H1 (cell line): ENCODE measurements at regions not wholly inside any gene's neighbourhood (a gene's known extent, or its start where the extent isn't known, plus 50 kb on each side); places are given as distances from the start of the nearest gene placed in this dataset.

ENCODE experiments used
- CTCF ChIA-PET: fragments of 300-600 bp; sonication (Branson Sonifier 250); formaldehyde crosslinking; loops from one replicate; lab custom pipeline; 2021; ENCODE audit not compliant: partially characterized antibody; lab: Charles Lee
- POLR2A ChIA-PET: fragments of 300-600 bp; sonication (Branson Sonifier 250); formaldehyde crosslinking; loops from one replicate; lab custom pipeline; 2021; ENCODE audit warnings: inconsistent platforms; ENCODE audit not compliant: partially characterized antibody; lab: Charles Lee
- DNase-seq, 2 experiments: peaks; one replicate each; pipeline versions ENCODE4 v3.0.0 to v3.0.0-alpha.2; 2010 to 2022; ENCODE audit warnings: low spot score in 2 of 2, low read depth in 1 of 2, mixed read lengths in 1 of 2
- FAIRE-seq: peaks from 2 replicates; lab custom pipeline; 2011; peaks lifted over from hg19 to GRCh38; lab: Jason Lieb, UNC
- H2AFZ ChIP-seq: 2 replicates; pipeline ENCODE4 v1.8.1; 2012; ENCODE audit warnings: low read length, inconsistent platforms
- H2AK5ac ChIP-seq: 2 replicates; pipeline ENCODE4 v1.6.1; 2013; ENCODE audit warnings: low read depth, low read length
- H2BK120ac ChIP-seq: replicated peaks from 2 replicates; pipeline ENCODE3; 2013; ENCODE audit warnings: low read depth, low read length, inconsistent platforms
- H2BK12ac ChIP-seq: 2 replicates; pipeline ENCODE4 v1.6.1; 2013; ENCODE audit warnings: low read depth, low read length
- H2BK15ac ChIP-seq: 2 replicates; pipeline ENCODE4 v1.6.1; 2013; ENCODE audit warnings: low read length
- H2BK20ac ChIP-seq: 2 replicates; pipeline ENCODE4 v1.6.1; 2013; ENCODE audit warnings: low read length
- H2BK5ac ChIP-seq: 2 replicates; pipeline ENCODE4 v1.6.1; 2013; ENCODE audit warnings: low read depth, low read length
- H3K14ac ChIP-seq: 2 replicates; pipeline ENCODE4 v1.6.1; 2013; ENCODE audit warnings: inconsistent platforms; ENCODE audit not compliant: insufficient read length
- H3K18ac ChIP-seq: 2 replicates; pipeline ENCODE4 v1.6.1; 2013; ENCODE audit warnings: low read length; ENCODE audit errors: extremely low read depth
- H3K23ac ChIP-seq: 2 replicates; pipeline ENCODE4 v1.6.1; 2013; ENCODE audit warnings: inconsistent platforms; ENCODE audit not compliant: insufficient read length
- H3K23me2 ChIP-seq: 2 replicates; pipeline ENCODE4 v1.6.1; 2013; ENCODE audit warnings: low read depth, low read length
- H3K27ac ChIP-seq: 2 replicates; pipeline ENCODE4 v1.6.1; 2011; ENCODE audit warnings: low read depth, low read length, inconsistent platforms
- H3K27me3 ChIP-seq, 4 experiments: replicated peaks in 1 of 4; 1 replicate in 1 of 4; 2 replicates in 3 of 4; pipeline versions ENCODE4 v1.6.1 to v1.8.1; 2011 to 2013; ENCODE audit warnings: low read length in 3 of 4, mild to moderate bottlenecking in 3 of 4, inconsistent platforms in 2 of 4, mixed read lengths in 2 of 4, moderate library complexity in 1 of 4; ENCODE audit not compliant: control insufficient read depth in 3 of 4, insufficient read depth in 3 of 4; ENCODE audit errors: extremely low read depth in 1 of 4
- H3K36me3 ChIP-seq, 4 experiments: 2 replicates each; pipeline versions ENCODE4 v1.6.1 to v1.8.1; 2011 to 2013; ENCODE audit warnings: mild to moderate bottlenecking in 4 of 4, low read length in 3 of 4, moderate library complexity in 2 of 4, control low read depth in 1 of 4, inconsistent platforms in 1 of 4; ENCODE audit not compliant: insufficient read depth in 4 of 4, control insufficient read depth in 2 of 4
- H3K4ac ChIP-seq: replicated peaks from 2 replicates; pipeline ENCODE3; 2013; ENCODE audit warnings: low read length, low read depth, mixed read lengths, inconsistent platforms; ENCODE audit not compliant: insufficient read length
- H3K4me1 ChIP-seq, 4 experiments: replicated peaks in 1 of 4; 1 replicate in 1 of 4; 2 replicates in 3 of 4; pipeline versions ENCODE4 v1.6.1 to v1.8.1; 2011 to 2013; ENCODE audit warnings: low read length in 3 of 4, inconsistent platforms in 2 of 4, mixed read lengths in 1 of 4; ENCODE audit not compliant: insufficient read depth in 4 of 4, control insufficient read depth in 3 of 4
- H3K4me2 ChIP-seq, 2 experiments: 2 replicates each; pipeline versions ENCODE4 v1.6.1 to v1.8.1; 2011 to 2013; ENCODE audit warnings: low read depth in 2 of 2, low read length in 2 of 2, control low read depth in 1 of 2, inconsistent platforms in 1 of 2, mild to moderate bottlenecking in 1 of 2; ENCODE audit not compliant: insufficient read depth in 1 of 2
- H3K4me3 ChIP-seq, 4 experiments: fragments of 200-600, 300-600 bp in 1 of 4; sonication (generic), shearing (Covaris generic), sonication (Bioruptor Twin) in 1 of 4; 2 replicates each; pipeline versions ENCODE4 v1.5.1 to v1.8.1; 2011 to 2016; ENCODE audit warnings: low read length in 4 of 4, low read depth in 3 of 4, control low read depth in 2 of 4, inconsistent platforms in 2 of 4, mild to moderate bottlenecking in 2 of 4, mixed read lengths in 1 of 4, moderate library complexity in 1 of 4; ENCODE audit not compliant: insufficient read depth in 2 of 4; ENCODE audit errors: extremely low read depth in 1 of 4
- H3K56ac ChIP-seq: replicated peaks from 2 replicates; pipeline ENCODE3; 2013; ENCODE audit warnings: low read depth, mild to moderate bottlenecking, mixed read lengths, low read length, inconsistent platforms; ENCODE audit not compliant: insufficient read length
- H3K79me1 ChIP-seq: 2 replicates; pipeline ENCODE4 v1.6.1; 2013; ENCODE audit warnings: low read depth, low read length, control low read depth
- H3K79me2 ChIP-seq, 2 experiments: 2 replicates each; pipeline versions ENCODE4 v1.6.1 to v1.8.1; 2012 to 2013; ENCODE audit warnings: low read length in 2 of 2, mild to moderate bottlenecking in 2 of 2, inconsistent platforms in 1 of 2; ENCODE audit not compliant: insufficient read depth in 2 of 2, control insufficient read depth in 1 of 2
- H3K9ac ChIP-seq, 4 experiments: replicated peaks in 1 of 4; 1 replicate in 1 of 4; 2 replicates in 3 of 4; pipeline versions ENCODE4 v1.6.1 to v1.8.1; 2011 to 2013; ENCODE audit warnings: low read depth in 3 of 4, low read length in 3 of 4, control low read depth in 2 of 4, mild to moderate bottlenecking in 2 of 4, moderate library complexity in 2 of 4, inconsistent platforms in 1 of 4; ENCODE audit errors: extremely low read depth in 1 of 4
- H3K9me3 ChIP-seq, 2 experiments: 2 replicates each; pipeline versions ENCODE4 v1.6.1 to v1.8.1; 2012 to 2013; ENCODE audit warnings: mild to moderate bottlenecking in 2 of 2, moderate library complexity in 2 of 2, control low read depth in 1 of 2, inconsistent platforms in 1 of 2, low read depth in 1 of 2, low read length in 1 of 2, mixed read lengths in 1 of 2; ENCODE audit not compliant: insufficient read depth in 2 of 2
- H4K20me1 ChIP-seq, 2 experiments: replicated peaks in 1 of 2; 2 replicates each; pipeline versions ENCODE3 to v1.8.1; 2011 to 2013; ENCODE audit warnings: inconsistent platforms in 2 of 2, low read length in 2 of 2, mild to moderate bottlenecking in 1 of 2; ENCODE audit not compliant: insufficient read depth in 2 of 2, control insufficient read depth in 1 of 2
- H4K5ac ChIP-seq: 2 replicates; pipeline ENCODE4 v1.6.1; 2013; ENCODE audit warnings: low read length, low read depth, mixed read lengths, inconsistent platforms; ENCODE audit not compliant: insufficient read length
- H4K8ac ChIP-seq: 2 replicates; pipeline ENCODE4 v1.8.0; 2013; ENCODE audit warnings: mild to moderate bottlenecking, moderate library complexity, low read length, inconsistent platforms; ENCODE audit not compliant: insufficient read depth; ENCODE audit errors: extremely low read depth
- H4K91ac ChIP-seq: replicated peaks from 2 replicates; pipeline ENCODE3; 2013; ENCODE audit warnings: low read length, mixed read lengths, inconsistent platforms; ENCODE audit not compliant: insufficient read length
- EP300 ChIP-seq, 2 experiments: IDR thresholded peaks; 1 replicate in 1 of 2; 2 replicates in 1 of 2; pipeline ENCODE4 v1.6.1; 2011 to 2012; ENCODE audit warnings: low read depth in 2 of 2, low read length in 2 of 2, mild to moderate bottlenecking in 2 of 2, borderline replicate concordance in 1 of 2, inconsistent platforms in 1 of 2, moderate library complexity in 1 of 2
- EZH2 ChIP-seq: fragments of 200-600 bp; sonication (generic); IDR thresholded peaks from 2 replicates; pipeline ENCODE4 v1.7.1; 2012; ENCODE audit warnings: low read depth, mild to moderate bottlenecking, moderate library complexity, low read length, inconsistent platforms; ENCODE audit not compliant: severe bottlenecking
- HDAC6 ChIP-seq: IDR thresholded peaks from one replicate; pipeline ENCODE4 v1.7.1; 2012; ENCODE audit warnings: low read depth, mild to moderate bottlenecking, inconsistent platforms, low read length, moderate library complexity
- JUND ChIP-seq: IDR thresholded peaks from 2 replicates; pipeline ENCODE4 v1.6.1; 2011; ENCODE audit warnings: mild to moderate bottlenecking, improper control_type of control experiment, low read length
- PHF8 ChIP-seq: fragments of 200-600 bp; sonication (generic); conservative IDR thresholded peaks from 2 replicates; pipeline ENCODE4 v1.7.1; 2012; ENCODE audit warnings: low read depth, mild to moderate bottlenecking, inconsistent platforms, low read length, moderate library complexity
- POLR2A ChIP-seq, 2 experiments: IDR thresholded peaks; 1 replicate in 1 of 2; 2 replicates in 1 of 2; pipeline ENCODE4 v1.6.1; 2011; ENCODE audit warnings: low read depth in 2 of 2, low read length in 2 of 2, mild to moderate bottlenecking in 2 of 2; ENCODE audit errors: control extremely low read depth in 1 of 2
- POLR2AphosphoS5 ChIP-seq: IDR thresholded peaks from 2 replicates; pipeline ENCODE4 v1.6.1; 2011; ENCODE audit warnings: low read depth, low read length
- POU5F1 ChIP-seq: IDR thresholded peaks from 2 replicates; pipeline ENCODE4 v1.6.1; 2011; ENCODE audit warnings: low read depth, mild to moderate bottlenecking, low read length, moderate library complexity
- RNF2 ChIP-seq: fragments of 200-900, 300-1000 bp; sonication (generic); IDR thresholded peaks from 2 replicates; pipeline ENCODE4 v1.7.1; 2016; ENCODE audit warnings: borderline replicate concordance, low read depth, mild to moderate bottlenecking, antibody characterized with exemption, low read length; ENCODE audit not compliant: poor library complexity, severe bottlenecking; ENCODE audit errors: missing control alignments
- TEAD4 ChIP-seq: IDR thresholded peaks from 2 replicates; pipeline ENCODE4 v1.6.1; 2012; ENCODE audit warnings: low read depth, low read length, inconsistent platforms, mixed read lengths
- WGBS, 2 experiments: shearing (Covaris generic) in 1 of 2; methylation state at CpG; one replicate each; pipeline versions ENCODE4 v1.1.6 to v1.1.7; 2013 to 2015; ENCODE audit warnings: low lambda C conversion rate in 2 of 2, mixed read lengths in 2 of 2, inconsistent platforms in 1 of 2, low coverage in 1 of 2, missing lambda C conversion rate in 1 of 2; ENCODE audit not compliant: insufficient replicate concordance in 2 of 2, insufficient coverage in 1 of 2, insufficient read length in 1 of 2; ENCODE audit errors: extremely low coverage in 1 of 2, missing lambda C conversion rate in 1 of 2; 5-methylcytosine and 5-hydroxymethylcytosine counted together
- TF ChIP-seq, protein P1 (sequence below): IDR thresholded peaks from 2 replicates; pipeline ENCODE4 v1.6.1; 2012; ENCODE audit warnings: inconsistent platforms

DNA sequence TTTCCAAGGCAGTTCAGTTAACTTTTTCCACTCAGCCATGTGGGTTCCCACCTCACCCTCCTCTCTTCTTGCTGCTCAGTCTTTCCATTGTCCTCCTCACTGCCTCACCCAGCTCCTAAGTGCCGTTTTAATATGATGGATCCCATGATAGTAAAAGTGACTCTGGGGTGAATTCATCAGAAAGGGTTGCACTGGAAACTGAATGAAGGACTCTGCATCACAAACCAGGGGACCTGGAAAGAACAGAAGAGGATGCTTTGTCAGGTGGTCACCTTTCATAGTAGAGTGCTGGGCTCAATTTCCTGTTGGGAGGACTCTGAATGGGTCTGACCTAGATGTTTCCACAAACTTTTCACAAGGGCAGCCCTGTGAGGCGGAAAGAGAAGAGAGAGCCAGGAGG lies 67.8 kb upstream of the SLC8A3 start:
- no peak overlapping the region for H2BK5ac ChIP-seq
- H2BK20ac ChIP-seq = no peak overlapping the region
- DNase-seq (no peak), FAIRE-seq (no peak)
- no peak overlapping the region for H3K9ac ChIP-seq
- H3K27me3 ChIP-seq = no peaks in the 10 kb centered on the region
- no peak overlapping the region for H2BK12ac ChIP-seq
- POLR2A ChIA-PET = interaction anchor here (1.5 to 2.1 kb wide), 3 partner anchors 11 to 203 kb away, joined by 3 to 11 read pairs (median 3); no protein-coding TSS in a partner anchor
- no peak overlapping the region for H3K56ac ChIP-seq
- no peaks in the 10 kb centered on the region for H3K79me2 ChIP-seq
- no peak overlapping the region for H3K4ac ChIP-seq
- H3K9me3 ChIP-seq = peaks cover 0 to 4% of the 10 kb centered on the region in 2 experiments; a peak in 1 of 4 replicates
- H3K4me2 ChIP-seq = no peak overlapping the region; a peak in 2 of 4 replicates
- peaks cover 2% of the 10 kb centered on the region; the same call in 1 of the 2 replicates for H3K23me2 ChIP-seq
- H2BK15ac ChIP-seq = 0 out of 2 replicates have a peak overlapping the region, but pooled peaks have one; percentile 12
- H2AFZ ChIP-seq = no peak overlapping the region
- no peaks in the 10 kb centered on the region for H3K79me1 ChIP-seq
- WGBS, 2 experiments = 35% methylated on average over 2 of the region's 2 CpGs; no CpG with 5 or more reads in 1 of the 2 experiments
- H4K91ac ChIP-seq = no peak overlapping the region
- H4K5ac ChIP-seq = no peak overlapping the region
- no peak overlapping the region for H3K18ac ChIP-seq
- H3K4me1 ChIP-seq = peaks cover 0 to 3% (median 0%) of the 10 kb centered on the region in 4 experiments; a peak in 2 of 7 replicates
- H4K8ac ChIP-seq = no peak overlapping the region
- H2AK5ac ChIP-seq = no peak overlapping the region
- no peak overlapping the region for H2BK120ac ChIP-seq
- H3K14ac ChIP-seq = no peak overlapping the region
- no peaks in the 10 kb centered on the region for H3K36me3 ChIP-seq
- H3K4me3 ChIP-seq = peak overlapping the region in 1 of 4 experiments; percentile 10; a peak in 1 of 8 replicates
- H3K23ac ChIP-seq = no peak overlapping the region
- H4K20me1 ChIP-seq = no peaks in the 10 kb centered on the region
- no peak overlapping the region for H3K27ac ChIP-seq
- CTCF ChIA-PET = interaction anchor here (0.8 to 2.1 kb wide), 5 partner anchors 11 to 560 kb away, joined by 3 to 13 read pairs (median 7); no protein-coding TSS in a partner anchor
- TF ChIP-seq HDAC6 = no peak
- no peak for TF ChIP-seq TEAD4
- no peak for TF ChIP-seq POU5F1
- no peak for TF ChIP-seq PHF8
- TF ChIP-seq RNF2 = no peak
- no peak for TF ChIP-seq EZH2
- TF ChIP-seq, protein P1, sequence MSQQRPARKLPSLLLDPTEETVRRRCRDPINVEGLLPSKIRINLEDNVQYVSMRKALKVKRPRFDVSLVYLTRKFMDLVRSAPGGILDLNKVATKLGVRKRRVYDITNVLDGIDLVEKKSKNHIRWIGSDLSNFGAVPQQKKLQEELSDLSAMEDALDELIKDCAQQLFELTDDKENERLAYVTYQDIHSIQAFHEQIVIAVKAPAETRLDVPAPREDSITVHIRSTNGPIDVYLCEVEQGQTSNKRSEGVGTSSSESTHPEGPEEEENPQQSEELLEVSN = no peak
- no peak for TF ChIP-seq POLR2AphosphoS5
- no peak for TF ChIP-seq EP300 (IDR thresholded peaks at IDR 0.05; ENCODE audit: borderline replicate concordance in 1 of 2, low read depth in 2 of 2, low read length in 2 of 2)
- TF ChIP-seq JUND = no peak
- no peak for TF ChIP-seq POLR2A (IDR thresholded peaks at IDR 0.05; ENCODE audit: control extremely low read depth in 1 of 2, low read depth in 2 of 2, low read length in 2 of 2)
